NOMO-1 treated with DMSO at 0.1 percent for 48 hours (cell line): ENCODE measurements at regions not wholly inside any gene's neighbourhood (a gene's known extent, or its start where the extent isn't known, plus 50 kb on each side); places are given as distances from the start of the nearest gene placed in this dataset.

ENCODE experiments used
- DNase-seq: peaks from one replicate; lab custom pipeline; 2025; ENCODE audit not compliant: unreplicated experiment; lab: John Stamatoyannopoulos, UW

DNA sequence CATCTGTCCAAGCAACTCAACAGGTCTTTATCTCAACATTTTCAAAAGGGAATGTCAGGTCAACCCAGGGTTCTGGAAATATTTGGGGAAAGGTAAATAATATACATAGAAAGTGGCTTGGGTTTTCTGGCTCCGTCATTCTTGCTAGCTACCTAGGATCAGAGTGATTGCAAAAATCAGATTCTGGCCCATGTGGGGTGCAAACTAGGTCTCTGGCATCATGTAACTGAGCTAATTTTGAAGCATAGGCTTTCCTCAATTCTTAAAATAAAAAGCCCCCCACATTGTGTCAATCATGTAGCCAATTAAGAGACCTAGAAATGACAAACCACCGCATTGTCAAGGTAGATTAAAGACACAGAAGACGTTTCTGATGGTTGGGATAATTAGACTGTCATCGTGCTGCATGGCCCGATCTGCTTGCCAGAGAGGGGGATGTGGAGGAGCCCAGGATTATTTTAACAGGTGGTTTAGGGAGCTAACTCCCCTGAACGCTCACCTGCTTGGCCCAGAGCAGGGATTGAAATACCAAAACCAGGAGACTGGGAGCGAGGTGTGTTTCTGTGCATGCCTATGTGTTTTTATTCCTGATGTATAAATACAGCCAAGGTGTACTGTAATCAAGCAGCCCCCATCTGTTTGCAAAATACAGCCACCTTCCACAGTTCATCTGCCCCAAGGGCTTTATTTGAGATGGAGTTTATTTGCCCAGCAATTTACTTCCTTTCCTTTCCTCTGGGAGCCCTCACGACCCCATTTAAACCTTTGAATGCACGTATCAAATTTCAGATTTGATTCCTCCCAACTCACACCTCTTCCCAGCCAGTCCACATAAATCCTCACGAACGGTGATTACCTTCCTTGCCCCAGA, 189.5 kb downstream of the TTC8 start:
- no peak for DNase-seq

DNA sequence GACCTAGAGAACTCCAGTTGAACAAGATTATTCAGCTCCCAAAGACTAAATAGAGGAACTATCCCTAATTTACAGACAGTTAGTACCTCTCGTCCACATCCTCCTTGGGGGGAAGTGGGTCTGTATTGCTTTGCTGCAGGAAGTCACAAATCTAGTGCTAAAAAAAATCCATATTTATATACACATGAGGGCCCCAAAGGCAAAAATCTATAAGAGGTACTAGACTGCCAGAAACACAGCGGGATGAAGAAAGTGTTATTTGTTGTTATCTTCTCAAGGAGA, 190.1 kb downstream of the TTC8 start:
- DNase-seq = peak; percentile 66

DNA sequence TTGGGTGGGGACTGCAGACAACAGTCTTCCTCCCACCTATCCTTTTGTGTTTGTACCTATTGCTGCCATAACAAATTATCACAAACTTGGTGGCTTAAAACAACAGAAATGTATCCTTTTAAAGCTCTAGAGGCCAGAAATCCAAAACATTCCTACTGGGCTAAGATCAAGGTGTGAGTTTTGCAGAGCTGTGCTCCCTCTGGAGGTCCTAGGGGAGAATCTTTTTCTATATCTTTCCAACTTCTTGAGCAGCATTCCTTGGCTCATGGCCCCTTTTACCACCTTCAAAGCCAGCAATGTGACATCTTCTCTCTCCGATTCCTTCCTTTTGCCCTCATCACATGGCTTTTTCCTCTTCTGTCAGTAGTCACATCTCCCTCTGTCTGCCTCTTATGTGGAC, 190.6 kb downstream of the TTC8 start:
- no peak for DNase-seq

DNA sequence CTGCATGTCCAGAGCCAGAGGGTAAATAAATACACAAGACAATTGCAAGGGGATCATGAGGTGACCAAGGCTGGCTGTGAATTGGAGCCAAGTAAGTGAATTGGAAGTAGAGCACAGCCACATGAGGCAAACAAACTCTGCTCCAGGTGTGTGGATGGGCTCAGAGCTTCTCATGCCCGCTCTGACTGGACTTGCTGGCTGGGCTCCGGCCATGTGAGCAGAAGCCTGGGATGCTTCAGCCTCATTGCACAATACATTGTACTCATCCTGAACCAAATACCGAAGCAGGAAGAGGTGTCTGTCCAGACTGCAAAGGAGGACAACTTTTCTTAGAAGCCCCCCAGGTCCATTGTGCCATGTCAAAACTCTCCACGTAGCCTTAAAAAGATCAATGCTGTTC, 193.0 kb downstream of the TTC8 start:
- no peak for DNase-seq

DNA sequence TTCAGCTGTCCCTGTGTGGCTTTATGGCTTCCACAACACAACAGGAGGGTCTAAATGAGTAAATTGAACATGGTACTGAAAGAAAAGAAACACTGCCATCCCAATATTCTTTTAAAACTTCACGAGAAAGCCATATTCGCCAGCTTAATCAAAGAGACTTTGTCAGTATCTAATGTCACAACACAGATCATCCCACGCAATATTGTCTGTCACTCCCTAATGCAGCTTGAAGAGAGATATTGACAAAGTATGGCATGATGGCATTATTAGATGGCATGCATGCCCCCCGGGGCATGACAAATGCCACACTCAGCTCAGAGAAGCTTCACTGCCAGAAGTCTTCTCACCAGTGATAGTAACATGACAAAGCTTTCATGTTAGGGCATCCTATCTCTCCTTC, 197.8 kb downstream of the TTC8 start:
- DNase-seq = no peak

DNA sequence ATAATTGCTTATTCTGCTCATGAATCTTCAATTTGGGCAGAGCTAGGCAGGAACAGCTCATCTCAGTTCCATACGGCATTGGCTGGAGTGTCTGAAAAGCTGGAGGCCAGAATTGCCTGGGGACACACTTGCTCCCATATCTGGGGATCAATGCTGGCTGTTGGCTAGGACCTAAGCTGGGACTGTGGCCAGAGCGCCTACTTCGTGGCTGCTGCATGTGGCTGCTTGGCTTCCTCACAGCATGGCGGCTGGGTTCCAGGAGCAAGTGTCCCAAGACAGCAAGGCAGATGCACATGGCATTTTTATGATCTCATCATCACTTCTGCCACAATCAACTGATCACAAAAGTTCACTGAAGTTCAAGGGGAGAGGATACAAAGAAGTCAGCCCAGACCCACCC, 200.2 kb downstream of the TTC8 start:
- DNase-seq = no peak

DNA sequence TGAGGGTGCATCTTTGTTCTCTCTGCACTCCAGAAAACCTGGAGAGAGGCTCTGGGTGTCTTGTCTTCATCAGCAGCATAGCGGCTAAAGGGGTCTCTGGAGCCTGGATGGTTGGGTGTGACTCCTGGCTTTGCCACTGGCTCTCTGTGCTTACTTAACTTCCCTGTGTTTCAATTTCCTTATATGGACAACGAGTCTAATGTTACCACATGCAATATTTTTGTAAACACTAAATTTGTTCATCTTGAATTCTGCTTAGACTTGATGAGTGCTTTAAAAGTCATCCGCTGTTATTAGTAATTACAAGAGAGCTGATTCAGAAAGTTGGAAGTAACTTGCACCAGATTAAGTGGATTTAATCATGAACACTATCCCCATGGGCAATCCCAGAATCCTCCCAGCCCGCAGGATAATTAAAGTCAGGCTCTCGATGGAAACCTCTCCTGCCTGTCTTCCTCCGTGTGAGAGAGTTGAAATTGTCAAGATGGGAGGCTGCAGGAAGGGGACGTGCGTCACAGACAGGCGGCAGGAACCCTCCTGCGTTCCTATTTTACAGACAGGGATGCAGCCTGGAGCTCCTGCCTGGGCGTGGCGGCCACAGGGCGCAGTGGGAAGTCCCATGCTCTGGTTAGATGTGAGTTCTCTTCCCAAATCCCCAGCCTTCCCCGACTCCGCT, 201.2 kb downstream of the TTC8 start:
- DNase-seq = peak; percentile 85

DNA sequence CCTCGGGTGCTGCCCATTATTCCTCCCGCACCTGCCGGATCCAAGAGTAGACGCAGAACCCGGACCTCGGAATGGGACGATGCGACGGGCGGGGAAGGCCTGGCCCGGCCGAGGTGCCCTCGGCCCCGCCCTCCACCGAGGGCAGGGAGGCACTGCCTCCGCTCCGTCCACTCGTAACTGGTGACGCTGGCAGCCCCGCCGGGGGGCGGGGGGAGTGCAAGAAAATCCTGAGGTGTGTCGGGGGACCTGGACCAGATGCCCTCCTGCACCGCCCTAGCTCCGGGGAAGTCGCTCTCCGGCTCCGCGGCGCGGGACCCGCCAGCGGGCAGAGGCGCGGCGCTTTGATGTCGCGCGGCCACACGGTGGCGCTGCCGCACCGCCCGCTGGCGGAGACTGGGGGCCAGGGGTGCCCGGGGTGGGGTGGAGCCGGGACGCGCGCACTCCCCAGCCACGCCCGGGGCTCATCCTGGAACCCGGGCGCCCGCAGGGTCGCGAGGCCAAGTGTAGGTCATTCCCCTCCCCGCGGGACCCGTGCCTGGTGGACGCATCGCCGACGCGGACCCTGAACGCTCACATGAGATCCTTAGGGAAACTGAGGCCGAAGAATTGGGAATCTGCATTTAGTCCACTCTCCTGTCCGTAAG, 202.8 kb downstream of the TTC8 start:
- DNase-seq = peak; percentile 28

DNA sequence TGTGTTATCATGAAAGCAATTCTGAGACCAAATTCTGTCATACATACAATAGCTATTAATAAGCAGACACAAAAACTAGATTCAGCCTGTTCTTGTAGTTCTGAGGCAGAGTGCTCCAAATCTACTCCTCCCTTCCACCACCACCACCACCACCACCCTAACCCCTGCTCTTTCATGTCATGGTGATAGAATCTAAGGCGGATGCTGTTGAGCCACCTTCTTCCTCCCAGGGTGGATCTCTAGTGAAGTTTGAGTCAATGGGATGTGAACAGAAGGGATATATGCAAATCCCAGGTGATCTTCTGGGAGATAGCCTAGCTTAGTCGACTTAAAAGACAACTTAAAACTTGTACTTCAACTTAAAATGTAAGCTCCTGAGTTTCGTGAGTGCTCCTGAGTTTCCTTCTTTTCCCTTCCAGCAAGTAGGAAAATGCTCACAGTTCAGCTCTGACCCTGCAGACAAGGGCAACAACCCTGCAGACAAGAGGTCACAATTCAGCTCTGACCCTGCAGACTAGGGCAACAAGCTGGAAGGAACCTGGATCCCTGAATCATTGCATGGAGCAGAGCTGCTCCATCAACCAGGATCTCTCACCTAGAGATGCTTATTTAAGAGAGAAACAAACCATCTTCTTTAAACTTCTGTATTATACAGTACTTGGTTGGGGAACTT, 204.1 kb downstream of the TTC8 start:
- DNase-seq = no peak

DNA sequence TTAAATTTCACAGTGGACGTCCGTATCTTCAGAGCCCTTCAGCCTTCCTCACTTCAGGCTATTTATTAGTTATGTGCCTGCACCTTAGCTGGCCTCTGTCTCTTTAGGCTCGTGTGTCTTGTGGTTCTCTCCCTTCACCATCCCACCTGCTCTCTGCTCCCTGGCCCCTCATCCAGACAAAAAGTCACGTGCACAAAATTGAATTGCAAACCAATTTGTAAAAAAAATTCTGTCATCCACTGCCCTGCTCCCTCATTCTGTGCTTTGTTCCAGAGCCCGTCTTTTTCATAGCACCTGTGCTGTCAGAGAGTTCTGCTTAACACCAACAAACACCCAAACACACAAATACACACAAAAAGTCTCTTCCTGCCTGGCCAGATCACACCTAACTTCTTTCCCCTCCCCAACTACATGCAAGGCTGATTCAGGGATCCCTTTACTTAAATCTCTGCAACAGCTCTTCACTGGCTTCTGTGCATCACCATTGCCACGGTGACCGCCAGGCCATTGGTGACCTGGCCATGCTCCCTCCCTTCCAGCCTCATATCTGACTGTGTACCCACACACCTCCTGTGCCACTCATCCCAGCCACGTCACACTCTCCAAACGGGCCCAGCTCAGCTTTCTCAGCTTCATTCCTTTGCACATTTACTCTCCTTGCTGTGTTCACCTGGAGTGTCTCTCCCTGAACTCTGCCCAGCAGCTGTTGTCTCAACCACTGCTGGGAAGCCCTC, 205.7 kb downstream of the TTC8 start:
- DNase-seq = no peak

DNA sequence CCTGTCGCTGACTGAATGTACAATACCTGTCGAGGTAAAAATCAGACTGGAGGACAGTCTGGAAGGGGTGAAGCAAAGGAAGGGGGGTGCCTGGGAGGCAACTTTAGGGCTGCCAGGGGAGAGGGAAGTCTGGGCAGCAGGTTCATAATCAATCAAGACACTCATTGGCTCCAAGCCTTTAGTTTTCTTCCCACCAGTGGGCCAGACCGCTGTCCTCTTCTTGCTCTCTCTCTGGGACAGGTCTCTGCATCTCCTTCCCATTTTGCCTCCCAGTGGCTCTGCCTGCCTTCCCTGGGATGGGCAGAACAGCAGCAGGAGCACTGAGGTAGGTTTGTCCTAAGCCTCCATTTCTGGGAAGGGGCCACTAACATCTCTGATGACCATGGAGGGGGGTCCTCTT, 206.5 kb downstream of the TTC8 start:
- no peak for DNase-seq

DNA sequence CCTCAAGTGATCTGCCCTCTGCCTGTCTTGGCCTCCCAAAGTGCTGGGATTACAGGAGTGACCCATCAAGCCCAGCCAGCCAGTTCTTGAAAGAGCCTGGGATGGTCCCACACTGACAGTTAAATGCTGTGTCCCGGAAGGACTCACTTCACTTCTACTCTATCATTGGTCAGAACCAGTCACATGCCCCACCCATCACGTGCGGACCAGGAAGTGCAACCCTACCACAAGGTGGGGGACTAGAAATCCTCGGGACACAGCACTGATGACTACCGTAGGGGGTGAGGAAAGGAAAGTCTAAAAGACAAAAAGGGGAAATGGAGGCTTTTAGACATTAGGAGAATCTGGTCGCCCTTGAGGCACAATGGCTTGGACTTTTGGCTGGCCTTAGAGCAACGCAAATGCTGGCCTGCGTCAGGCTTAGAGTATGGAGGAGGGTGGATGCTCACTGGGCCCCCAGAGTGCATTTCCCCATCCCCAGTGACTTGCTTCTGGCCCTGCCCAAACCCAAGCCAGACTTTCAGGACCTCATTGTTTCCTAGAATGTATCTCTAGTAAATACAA, 207.7 kb downstream of the TTC8 start:
- no peak for DNase-seq

DNA sequence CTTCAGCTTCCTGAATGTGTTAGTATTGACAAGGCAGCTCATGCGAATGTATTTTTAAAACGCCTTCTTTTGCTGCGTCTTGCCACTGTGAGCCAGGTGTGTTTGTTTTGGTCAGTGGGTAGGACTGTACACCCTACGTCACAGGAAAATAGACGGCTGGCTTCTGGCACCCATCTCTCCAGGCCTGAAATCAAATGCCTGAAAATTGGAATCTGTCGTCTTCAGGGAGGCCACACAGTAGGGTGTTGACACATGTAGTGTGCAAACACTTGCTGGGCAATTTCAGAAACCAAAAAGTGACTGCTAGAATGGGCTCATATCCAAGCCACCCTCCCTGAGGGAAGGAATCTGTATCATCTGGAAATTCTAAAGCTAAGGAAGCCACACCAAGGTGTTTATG, 209.3 kb downstream of the TTC8 start:
- no peak for DNase-seq

DNA sequence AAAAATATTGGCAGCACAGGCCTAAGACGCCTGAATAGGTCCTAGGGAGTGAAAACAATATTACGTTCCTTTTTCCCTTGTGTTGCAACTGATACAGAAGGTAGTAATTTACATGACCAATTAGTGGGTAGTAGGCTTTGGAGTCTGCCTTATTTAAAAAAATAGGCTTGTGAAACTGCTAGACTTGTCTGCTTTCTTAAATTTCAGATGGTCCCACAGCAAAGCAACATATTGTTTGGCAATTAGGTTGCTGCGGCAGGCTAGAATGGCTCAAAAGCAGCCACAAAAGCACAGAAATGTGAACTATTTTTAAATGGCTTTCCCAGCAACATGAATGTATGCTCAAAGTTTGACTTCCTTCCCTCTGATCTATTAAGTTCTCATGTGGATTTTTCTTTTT, 211.9 kb downstream of the TTC8 start:
- DNase-seq = peak; percentile 76

DNA sequence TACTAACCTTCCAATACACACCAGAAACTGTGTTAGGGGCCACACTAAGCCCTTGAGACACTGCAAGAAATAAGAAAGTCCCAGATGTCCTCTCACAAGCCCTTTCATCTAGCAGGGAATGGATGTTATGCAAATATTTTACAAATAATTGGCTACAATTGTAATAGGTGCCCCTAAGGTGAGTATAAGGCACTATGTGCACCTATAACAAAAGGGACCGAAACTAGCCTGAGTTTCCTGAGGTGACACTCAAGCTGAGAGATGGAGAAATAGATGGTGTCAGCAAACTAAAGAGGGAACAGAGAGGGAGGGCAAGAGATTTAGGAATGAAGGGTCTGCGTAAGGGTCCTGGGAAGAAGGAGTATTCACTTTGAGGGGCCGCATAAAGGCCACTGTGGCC, 212.6 kb downstream of the TTC8 start:
- DNase-seq = no peak

DNA sequence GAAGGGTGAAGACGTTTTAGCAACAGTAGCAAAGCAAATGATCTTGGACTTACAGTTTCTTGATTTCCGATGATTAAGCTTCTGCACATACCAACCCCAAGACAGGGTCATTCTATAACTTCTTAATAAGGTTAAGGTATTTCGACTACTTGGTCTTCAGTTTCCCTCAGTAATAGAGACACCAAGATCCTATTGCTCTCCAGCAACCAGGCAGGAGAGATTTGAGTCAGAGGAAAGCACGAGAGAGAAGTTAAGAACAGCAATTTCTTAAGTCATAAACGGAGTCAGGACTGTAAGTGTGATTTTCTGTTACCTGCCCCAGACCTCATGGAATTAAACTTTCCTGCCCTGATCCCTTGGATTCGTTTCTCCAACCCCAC, 215.6 kb downstream of the TTC8 start:
- no peak for DNase-seq

DNA sequence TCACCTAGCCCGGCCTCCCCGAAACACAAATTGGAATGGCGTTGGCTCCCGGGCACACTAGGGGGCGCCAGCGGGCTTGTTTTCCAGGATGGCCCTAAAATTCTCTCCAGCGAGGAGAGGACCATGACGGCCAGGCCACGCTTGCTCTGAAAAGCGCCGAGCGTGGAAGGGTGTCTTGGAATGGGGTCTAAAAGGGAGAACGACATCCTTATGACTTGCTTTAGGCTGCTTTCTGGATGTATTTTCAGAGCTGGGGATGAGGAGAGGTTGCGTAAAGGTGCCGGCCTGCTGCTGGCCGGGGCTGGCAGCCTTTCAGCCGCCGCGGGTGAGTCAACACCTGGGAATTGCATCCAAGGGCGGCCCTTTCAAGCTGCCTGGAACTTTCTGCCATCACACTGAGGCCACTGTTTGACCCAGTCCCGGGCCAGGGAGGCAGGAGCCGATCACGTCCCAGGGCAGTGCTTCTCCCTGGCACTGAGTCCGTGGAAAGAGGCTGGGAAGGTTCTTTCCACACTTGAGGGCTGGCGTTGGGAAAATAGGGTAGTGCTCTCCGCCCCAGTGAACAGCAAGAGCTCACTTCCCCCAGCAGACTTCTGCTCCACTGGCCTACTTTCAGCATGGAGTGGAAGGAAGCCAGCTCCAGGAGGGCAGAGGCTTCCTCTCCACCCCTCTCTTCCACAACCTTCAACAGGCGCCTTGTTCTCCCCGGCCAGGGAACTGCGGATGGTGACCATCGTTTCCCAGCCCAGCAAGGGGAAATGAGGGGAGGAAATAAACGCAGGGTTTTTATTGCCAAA, 216.2 kb downstream of the TTC8 start:
- DNase-seq = peak; percentile 46

DNA sequence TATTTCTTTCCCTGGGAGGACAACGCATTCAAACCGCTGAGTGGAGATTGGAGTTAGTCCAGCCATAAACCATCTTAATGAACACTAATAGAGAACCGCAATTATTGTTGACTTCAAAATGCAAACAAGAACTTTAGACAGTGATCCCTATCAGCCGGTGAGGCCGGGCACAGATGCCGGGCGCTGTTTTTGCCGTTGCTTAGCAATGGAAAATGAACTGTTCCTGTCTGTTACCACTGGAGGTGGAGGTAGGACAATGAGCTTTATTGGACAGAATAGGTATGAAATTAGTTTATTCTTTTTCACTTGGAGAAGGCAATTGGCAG, 216.8 kb downstream of the TTC8 start:
- no peak for DNase-seq

DNA sequence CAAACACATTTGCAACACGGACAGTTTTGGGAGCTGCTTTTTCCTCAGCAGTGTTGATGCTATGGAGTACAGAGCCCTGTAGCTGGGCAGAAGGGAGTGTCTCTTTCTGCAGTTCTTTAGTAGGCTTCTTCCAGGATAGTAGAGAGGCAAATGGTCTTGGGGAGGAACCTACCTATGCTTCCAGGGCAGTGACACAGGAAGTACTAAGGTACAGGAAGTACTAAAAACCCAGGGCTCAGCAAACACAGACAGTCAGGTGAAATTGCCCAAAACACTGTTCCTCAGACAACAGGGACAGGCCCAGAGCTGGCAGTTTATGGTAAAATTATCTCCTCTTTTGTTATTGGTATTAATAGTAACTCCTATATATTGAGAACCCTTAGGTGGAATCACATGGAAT, 217.6 kb downstream of the TTC8 start:
- no peak for DNase-seq

DNA sequence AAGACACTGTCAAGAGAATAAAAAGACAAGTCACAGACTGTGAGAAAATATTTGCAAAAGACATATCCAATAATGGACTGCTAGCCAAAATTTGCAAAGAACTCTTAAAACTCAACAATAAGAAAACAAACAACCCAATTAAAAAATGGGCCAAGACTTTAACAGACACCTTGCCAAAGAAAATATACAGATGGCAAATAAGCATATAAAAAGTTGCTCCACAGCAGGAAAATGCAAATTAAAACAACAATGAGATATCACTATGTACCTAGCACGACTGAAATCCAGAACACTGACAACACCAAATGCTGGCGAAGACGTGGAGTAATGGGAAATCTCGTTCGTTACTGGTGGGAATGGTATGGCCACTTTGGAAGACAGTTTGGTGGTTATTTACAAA, 228.9 kb downstream of the TTC8 start:
- DNase-seq = no peak
